ENCODE measurements at regions not wholly inside any gene's neighbourhood (a gene's known extent, or its start where the extent isn't known, plus 50 kb on each side); places are given as distances from the start of the nearest gene placed in this dataset.
A peak's percentile ranks its signal among the peaks of the same experiment; 100 is the strongest.
"Not testable (repeated sequence)": the region's sequence is repeated elsewhere in the genome, so short reads cannot be mapped to it uniquely, and the experiment has no call there.

DNA sequence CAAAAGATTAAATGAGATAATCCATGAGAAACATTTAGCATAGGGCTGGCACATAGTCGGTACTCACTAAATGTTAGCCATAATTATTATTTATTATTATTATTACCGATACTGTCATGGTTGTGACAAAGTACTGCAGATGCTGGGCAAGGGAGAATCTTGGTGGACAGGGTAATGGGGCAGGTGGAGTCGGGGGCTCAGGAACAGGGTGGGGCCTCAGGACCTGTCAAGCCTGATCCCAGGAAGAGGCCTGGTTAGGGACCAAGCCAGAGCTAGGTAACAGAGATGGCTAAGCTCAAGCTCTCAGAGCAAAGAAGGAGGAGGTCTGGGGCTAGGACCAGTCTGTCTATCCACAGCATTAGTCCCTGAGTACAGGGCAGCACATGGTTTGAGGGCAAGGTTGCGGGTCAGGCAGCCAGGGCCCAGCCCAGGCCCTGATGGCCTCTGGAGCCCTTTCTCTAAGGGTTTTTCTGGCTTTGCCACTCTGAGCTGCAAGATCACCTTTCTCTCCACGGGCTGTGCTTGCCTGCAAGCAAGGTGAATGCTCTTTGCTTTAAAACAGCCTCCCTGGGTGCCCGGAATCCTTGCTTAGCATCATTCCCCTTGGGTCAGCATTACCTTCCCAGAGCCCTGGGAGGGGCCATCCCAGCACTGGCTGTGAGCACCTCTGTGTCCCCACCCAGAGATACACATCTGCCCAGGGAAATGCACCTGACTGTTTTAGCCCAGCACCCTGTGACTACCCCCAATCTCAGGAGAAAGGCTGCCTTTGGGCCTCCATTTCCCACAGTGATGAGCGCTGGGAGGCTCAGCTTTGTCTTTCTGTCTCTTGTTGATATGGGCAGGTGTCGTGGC is 572.0 kb downstream of the PTPRU start:
- DNase-seq (ENCODE audit: low spot score), result no peak

DNA sequence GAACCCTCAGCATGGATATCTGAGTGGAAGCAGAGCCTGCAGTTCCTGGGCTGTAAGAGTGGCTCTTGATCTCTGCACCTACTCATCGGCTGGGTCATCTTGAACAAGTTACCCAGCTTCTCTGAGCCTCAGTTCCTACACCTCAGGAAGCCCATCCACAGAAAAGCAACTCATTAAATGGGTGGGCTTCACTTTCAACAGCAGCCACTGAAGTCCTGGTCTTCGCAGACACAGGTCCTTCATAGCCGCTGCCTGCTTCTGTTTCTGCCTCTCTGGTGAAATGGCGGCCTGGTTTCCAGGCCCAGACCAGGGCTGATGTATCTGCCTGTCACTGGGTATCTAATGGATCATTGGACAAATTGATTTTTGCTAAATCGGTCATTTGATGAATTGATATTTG is 571.4 kb downstream of the PTPRU start:
- no peak for DNase-seq (ENCODE audit: low spot score)

GRCh38 chr1:29806646-29807319 is 570.5 kb downstream of the PTPRU start:
- DNase-seq (ENCODE audit: low spot score), result no peak

GRCh38 chr1:29805896-29806160 is 569.5 kb downstream of the PTPRU start:
- DNase-seq (ENCODE audit: low spot score), result no peak

- no peak for DNase-seq (ENCODE audit: low spot score)
These were observed 569.0 kb downstream of the PTPRU start for GRCh38 chr1:29805122-29805895.

DNA sequence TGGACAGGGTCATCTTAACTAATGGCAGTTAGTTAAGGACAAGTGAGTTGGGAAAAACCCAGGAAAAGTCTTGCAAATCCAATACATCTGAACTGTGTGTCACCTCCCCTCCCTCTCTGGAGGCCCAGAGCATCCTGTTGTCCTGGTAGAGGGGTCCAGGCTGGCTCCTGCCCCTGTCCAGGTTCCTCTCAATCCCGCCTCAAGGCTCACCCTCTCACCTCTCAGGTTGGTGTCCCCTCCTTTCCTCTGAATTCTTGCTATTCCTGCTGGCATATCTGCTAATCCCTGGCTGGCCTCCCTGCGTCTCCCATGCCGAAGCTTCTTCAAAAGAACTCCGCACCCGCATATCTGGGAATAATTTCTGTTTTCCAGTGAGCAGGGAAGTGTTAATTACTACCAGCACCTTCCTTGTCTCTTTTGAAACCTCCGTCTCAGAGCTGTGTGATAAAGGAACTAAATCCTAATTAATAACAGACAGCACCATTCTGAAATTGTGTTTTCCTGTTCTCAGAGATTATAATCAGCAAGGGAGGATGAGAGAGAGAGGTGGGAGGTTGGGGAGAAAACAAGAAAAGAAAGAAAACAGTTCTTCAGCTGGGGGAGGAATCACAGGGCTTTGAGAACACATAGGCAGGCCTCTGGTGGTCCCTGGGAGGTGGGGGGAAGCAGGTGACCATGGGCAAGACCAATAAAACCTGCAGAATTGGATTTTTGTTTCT is 568.0 kb downstream of the PTPRU start:
- DNase-seq (ENCODE audit: low spot score), result no peak

DNA sequence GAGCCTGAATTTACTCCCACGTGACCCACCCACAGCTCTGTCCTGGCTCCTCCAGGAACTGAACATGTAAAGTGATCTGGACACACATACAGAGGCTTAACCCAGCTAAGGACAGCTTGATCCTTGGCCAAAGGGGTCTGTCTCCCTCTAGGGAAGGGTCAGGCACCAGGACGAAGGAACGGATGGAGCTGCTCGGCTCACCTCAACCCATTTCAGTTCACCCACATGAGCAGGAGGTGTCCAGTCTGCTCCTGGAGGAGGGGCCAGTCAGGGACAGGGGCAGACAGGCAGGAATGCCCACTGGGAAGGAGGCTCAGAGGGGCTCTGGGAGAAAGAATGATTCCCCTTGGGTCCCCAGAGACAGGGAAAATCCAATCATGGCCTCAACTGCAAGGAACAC is 567.2 kb downstream of the PTPRU start:
- no peak for DNase-seq (ENCODE audit: low spot score)

DNA sequence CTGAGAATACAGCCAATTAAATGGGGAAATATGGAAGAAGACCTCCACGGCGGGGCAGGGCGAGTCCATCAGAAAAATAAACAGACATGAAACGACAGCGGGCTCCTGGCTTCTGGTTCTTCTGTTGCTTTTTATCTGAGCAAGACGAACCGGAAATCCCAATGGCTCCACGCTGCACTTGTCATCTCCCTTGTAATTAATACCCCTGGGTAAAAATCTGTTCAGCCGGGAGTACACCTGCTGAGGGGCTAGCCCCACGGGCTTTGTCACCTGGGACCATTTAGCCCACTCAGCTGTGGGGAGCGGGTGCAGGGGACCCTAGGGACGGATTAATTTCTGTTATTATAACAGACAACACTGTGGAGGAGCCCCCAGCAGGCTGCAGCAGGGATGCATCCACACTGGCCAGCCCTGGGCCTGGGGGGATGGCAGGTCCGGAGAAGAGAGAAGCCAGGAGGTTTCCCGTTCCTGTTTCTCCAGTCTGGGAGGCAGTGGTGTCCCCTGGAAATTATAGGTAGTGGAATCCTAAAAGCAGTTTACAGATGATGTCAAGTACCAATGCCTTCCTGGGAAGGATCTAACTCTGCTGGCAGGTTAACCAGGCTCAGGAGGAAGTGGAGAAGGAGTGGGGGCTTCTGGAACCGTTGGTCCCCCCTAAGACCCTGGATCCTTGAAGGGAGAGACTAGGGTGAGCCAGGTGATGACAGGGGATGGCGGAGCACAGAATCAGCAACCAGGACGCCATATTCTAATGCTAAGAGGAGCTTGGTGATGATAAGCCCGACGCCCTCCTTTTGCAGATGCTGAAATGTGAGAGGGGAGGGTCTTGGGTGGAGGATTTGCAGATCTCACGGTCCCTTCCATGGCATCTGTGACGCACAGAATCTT is 566.1 kb downstream of the PTPRU start:
- DNase-seq (ENCODE audit: low spot score), result no peak

DNA sequence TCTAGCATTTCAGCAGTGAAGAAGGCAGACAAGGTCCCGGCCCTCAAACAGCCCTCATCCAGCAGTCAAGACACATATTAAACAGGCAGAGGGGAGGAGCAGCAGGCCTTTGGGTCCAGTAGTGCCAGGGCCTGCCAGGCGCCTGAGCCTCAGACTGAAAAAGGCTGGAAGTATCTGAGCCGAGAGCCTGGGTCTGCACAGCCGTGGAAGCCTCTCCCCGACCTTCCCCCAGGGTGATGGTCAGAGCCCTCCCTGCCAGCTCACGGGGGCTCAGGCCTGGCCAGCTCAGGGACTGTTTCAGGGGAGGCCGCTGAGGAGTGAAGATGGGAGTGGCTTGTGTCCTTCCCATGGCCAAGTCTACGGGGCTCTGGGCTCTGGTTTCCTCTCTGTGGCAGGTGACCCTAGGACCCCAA is 565.2 kb downstream of the PTPRU start:
- DNase-seq (ENCODE audit: low spot score), result no peak

DNA sequence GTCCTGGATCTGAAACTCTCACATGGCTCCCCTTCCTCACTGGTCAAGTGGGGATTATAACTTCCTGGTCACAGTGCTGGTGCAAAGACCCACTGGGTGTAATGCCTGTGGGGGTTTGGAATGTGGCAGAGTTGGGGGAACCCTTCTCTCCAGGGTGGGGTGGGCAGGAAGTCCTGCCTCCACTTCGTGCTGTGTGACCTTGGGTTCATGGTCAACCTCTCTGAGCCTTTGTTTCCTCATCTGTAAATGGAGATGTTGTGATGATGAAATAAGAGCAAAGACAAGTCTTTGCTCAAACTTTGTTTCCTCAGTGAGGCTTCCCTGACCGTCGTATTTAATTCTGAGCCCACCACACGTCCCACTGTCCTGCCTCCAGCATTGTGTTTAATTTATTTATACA is 564.7 kb downstream of the PTPRU start:
- no peak for DNase-seq (ENCODE audit: low spot score)

DNA sequence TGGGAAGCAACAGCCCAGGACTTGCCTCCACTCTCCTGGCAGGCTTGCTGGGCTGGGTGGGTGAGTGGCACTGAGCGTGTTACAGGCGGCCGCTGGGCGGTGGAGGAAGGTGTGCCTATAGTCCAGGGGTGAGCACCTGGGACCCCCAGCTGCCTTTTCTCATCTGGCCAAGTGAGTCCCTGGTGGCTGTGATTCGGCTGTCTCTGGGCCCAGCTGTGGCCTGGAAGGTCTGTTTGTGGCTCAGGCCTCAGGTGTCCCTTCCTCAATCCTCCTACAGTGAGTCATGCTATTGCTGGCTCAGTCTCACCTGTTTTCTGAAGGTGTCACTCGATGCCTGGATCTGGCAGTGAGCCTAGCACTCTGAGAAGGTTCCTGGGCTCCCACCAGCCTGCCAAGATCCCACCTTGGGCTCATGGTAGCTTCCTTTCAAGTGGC is 564.2 kb downstream of the PTPRU start:
- no peak for DNase-seq (ENCODE audit: low spot score)

GRCh38 chr1:29800120-29800519 is 563.8 kb downstream of the PTPRU start:
- no peak for DNase-seq (ENCODE audit: low spot score)

- no peak for DNase-seq (ENCODE audit: low spot score)
These were observed 562.6 kb downstream of the PTPRU start for GRCh38 chr1:29798699-29799566.

DNA sequence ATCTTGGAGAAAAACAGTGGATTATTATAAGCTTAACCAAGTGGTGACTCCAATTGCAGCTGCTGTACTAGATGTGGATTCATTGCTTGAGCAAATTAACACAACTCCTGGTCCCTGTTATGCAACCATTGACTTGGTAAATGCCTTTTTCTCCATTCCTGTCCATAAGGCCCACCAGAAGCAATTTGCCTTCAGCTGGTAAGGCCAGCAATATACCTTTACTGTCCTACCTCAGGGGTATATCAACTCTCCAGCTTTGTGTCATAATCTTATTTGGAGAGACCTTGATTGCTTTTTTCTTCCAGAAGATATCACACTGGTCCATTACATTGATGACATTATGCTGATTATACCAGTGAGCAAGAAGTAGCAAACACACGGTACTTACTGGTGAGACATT is 560.8 kb downstream of the PTPRU start:
- DNase-seq (ENCODE audit: low spot score), result not testable (repeated sequence)

DNA sequence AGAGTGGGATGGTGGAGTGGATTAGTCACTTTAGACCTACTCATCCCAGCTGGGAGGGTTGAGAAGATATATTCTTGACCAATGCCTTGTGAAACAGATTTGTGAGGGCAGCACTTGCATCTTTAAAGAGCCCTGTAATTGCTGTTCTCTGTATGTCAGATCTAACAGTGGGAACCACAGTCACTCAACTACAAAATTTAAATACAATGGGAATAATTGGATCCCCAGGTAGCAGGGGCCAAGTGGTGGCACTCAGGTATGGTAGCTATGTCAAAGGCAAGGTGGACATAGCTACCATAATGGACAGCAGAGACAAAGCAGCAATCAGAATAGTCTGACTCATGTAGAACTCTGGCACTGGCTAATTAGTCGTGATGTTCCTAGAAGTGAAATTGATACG is 559.6 kb downstream of the PTPRU start:
- DNase-seq (ENCODE audit: low spot score), result not testable (repeated sequence)

DNA sequence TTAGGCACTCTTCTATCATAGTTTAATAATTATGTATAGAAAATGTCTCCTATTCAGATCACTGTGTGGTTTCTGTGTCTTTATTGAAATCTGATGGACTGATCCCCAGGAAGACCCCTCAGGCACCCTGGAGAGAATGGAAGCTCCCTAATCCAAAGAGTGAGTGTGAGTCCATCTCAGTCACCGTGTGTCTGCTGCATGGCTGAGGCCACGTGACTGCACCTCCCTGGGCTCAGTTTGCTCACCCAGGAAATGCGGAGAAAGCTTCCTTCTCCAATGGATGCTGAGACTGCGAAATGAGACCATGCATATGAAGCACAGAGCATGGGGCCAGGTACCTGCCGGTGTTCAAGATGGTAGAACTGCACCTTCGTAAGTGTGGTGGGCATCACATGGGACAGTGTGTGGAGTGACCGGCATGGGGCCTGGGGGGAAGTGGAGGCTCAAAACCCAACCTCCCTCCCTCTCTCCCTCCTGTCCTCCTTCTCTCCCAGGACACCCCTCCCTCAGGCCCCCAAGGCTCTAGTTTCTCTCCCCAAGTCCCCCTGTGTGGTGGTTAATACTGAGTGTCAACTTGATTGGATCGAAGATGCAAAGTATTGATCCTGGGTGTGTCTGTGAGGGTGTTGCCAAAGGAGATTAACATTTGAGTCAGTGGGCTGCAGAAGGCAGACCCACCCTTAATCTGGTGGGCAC is 557.5 kb downstream of the PTPRU start:
- no peak for DNase-seq (ENCODE audit: low spot score)

GRCh38 chr1:29793101-29793546 is 556.8 kb downstream of the PTPRU start:
- DNase-seq (ENCODE audit: low spot score), result peak; percentile 56

DNA sequence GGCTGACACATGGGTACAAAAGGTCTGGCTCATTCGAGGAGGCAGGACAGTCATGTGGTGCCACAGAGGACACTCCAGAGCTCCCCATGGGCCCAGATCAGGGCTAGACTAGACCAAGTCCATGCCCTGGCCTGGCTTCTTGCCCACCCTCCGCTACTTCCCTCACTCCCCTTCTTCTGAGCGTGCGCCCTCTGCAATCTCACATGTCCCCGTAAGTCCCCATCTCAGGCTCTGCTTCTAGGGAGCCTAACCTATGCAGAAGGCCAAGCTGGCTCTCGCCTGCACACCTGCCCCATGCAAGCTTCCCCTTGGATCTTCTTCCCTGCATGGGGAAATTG is 553.6 kb downstream of the PTPRU start:
- no peak for DNase-seq (ENCODE audit: low spot score)

GRCh38 chr1:29789221-29789909 is 553.0 kb downstream of the PTPRU start:
- DNase-seq (ENCODE audit: low spot score), result no peak

Measured in SK-N-DZ (cell line).